ENCODE measurements at regions not wholly inside any gene's neighbourhood (a gene's known extent, or its start where the extent isn't known, plus 50 kb on each side); places are given as distances from the start of the nearest gene placed in this dataset.

GRCh38 chr10:131792011-131792651 is 108.7 kb upstream of the PPP2R2D start:
- TF ChIP-seq CTCF (IDR thresholded peaks at IDR 0.05; ENCODE audit: poor library complexity) (no peak), EZH2phosphoT487 (IDR thresholded peaks at IDR 0.05; ENCODE audit: low read depth, severe bottlenecking, unreplicated experiment) (no peak)
